ENCODE measurements at regions not wholly inside any gene's neighbourhood (a gene's known extent, or its start where the extent isn't known, plus 50 kb on each side); places are given as distances from the start of the nearest gene placed in this dataset.

DNA sequence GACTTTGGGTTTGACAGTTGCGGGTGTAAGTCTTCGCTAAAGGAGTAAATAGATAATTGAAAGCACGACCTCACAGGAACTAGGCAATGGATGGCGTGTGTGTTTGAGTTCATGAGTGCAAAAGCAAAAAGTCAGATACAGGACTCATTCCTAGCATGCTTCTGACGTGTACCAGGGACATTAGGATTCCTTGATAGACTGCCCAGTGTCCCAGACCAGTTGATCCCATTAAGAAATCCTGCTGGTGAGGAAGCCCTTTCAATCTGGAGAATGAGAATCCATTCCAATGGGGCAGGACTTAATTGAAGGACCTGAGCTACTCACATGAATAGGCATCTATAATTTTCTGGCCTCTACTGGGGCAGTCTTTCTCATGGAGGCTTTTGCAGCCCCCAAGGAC is 235.4 kb downstream of the RAD51AP2 start:
- Histone ChIP-seq H3K36me3 (ENCODE audit: control insufficient read depth in 2 of 2, extremely low read depth in 1 of 2, insufficient read depth in 2 of 2, low read length in 2 of 2) (no peaks in the 10 kb centered on the region), H3K9ac (ENCODE audit: control insufficient read depth, extremely low read depth, insufficient read depth, low read length) (no peak overlapping the region), H3K9me3 (ENCODE audit: control insufficient read depth, low read depth, low read length) (no peaks in the 10 kb centered on the region), H3K4me3 (ENCODE audit: control insufficient read depth in 2 of 3, extremely low read depth in 1 of 3, insufficient read depth in 2 of 3, low read depth in 1 of 3, low read length in 3 of 3) (no peak overlapping the region), H2AFZ (ENCODE audit: control insufficient read depth, low read length) (no peak overlapping the region), H3K79me2 (ENCODE audit: control insufficient read depth, insufficient read depth, low read length) (no peaks in the 10 kb centered on the region), H3K4me1 (ENCODE audit: control insufficient read depth, extremely low read depth, insufficient read depth, low read length) (peaks cover 4% of the 10 kb centered on the region), H3K27ac (ENCODE audit: control insufficient read depth, insufficient read depth, low read length) (no peak overlapping the region), H3K4me2 (ENCODE audit: control insufficient read depth, extremely low read depth, insufficient read depth, low read depth, low read length) (no peak overlapping the region), H3K27me3 (ENCODE audit: control insufficient read depth, extremely low read depth, insufficient read depth, low read length) (no peaks in the 10 kb centered on the region), H3K9me1 (ENCODE audit: control insufficient read depth, extremely low read depth, insufficient read depth, low read length) (no peaks in the 10 kb centered on the region), H4K20me1 (ENCODE audit: control insufficient read depth, extremely low read depth, insufficient read depth, low read length) (no peaks in the 10 kb centered on the region)
- no peak for TF ChIP-seq EZH2 (IDR thresholded peaks at IDR 0.05; ENCODE audit: low read length)
- TF ChIP-seq, protein P1, sequence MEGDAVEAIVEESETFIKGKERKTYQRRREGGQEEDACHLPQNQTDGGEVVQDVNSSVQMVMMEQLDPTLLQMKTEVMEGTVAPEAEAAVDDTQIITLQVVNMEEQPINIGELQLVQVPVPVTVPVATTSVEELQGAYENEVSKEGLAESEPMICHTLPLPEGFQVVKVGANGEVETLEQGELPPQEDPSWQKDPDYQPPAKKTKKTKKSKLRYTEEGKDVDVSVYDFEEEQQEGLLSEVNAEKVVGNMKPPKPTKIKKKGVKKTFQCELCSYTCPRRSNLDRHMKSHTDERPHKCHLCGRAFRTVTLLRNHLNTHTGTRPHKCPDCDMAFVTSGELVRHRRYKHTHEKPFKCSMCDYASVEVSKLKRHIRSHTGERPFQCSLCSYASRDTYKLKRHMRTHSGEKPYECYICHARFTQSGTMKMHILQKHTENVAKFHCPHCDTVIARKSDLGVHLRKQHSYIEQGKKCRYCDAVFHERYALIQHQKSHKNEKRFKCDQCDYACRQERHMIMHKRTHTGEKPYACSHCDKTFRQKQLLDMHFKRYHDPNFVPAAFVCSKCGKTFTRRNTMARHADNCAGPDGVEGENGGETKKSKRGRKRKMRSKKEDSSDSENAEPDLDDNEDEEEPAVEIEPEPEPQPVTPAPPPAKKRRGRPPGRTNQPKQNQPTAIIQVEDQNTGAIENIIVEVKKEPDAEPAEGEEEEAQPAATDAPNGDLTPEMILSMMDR (optimal IDR thresholded peaks at IDR 0.05 in 1 of 3, IDR thresholded peaks at IDR 0.05 in 1 of 3, conservative IDR thresholded peaks at IDR 0.05 in 1 of 3; ENCODE audit: extremely low read depth in 1 of 3, insufficient read depth in 2 of 3, low read length in 3 of 3), result no peak
- dilution Hi-C loops (cut with MboI; ENCODE audit: extremely low pct_ligation_motif_present, low sequenced_read_pairs), result no loop called here
- FAIRE-seq (no peak), DNase-seq (ENCODE audit: low read depth, low spot score) (no peak)

GRCh38 chr2:17282245-17282644 is 236.0 kb downstream of the RAD51AP2 start:
- Histone ChIP-seq H3K27me3 (ENCODE audit: control insufficient read depth, extremely low read depth, insufficient read depth, low read length) (no peaks in the 10 kb centered on the region), H3K9ac (ENCODE audit: control insufficient read depth, extremely low read depth, insufficient read depth, low read length) (no peak overlapping the region), H3K4me3 (ENCODE audit: control insufficient read depth in 2 of 3, extremely low read depth in 1 of 3, insufficient read depth in 2 of 3, low read depth in 1 of 3, low read length in 3 of 3) (no peak overlapping the region), H3K79me2 (ENCODE audit: control insufficient read depth, insufficient read depth, low read length) (no peaks in the 10 kb centered on the region), H3K27ac (ENCODE audit: control insufficient read depth, insufficient read depth, low read length) (no peak overlapping the region), H3K4me1 (ENCODE audit: control insufficient read depth, extremely low read depth, insufficient read depth, low read length) (peaks cover 4% of the 10 kb centered on the region), H3K9me1 (ENCODE audit: control insufficient read depth, extremely low read depth, insufficient read depth, low read length) (no peaks in the 10 kb centered on the region), H3K9me3 (ENCODE audit: control insufficient read depth, low read depth, low read length) (no peaks in the 10 kb centered on the region), H3K4me2 (ENCODE audit: control insufficient read depth, extremely low read depth, insufficient read depth, low read depth, low read length) (no peak overlapping the region), H2AFZ (ENCODE audit: control insufficient read depth, low read length) (no peak overlapping the region), H4K20me1 (ENCODE audit: control insufficient read depth, extremely low read depth, insufficient read depth, low read length) (no peaks in the 10 kb centered on the region), H3K36me3 (ENCODE audit: control insufficient read depth in 2 of 2, extremely low read depth in 1 of 2, insufficient read depth in 2 of 2, low read length in 2 of 2) (no peaks in the 10 kb centered on the region)
- FAIRE-seq, result no peak
- TF ChIP-seq, protein P1 (optimal IDR thresholded peaks at IDR 0.05 in 1 of 3, IDR thresholded peaks at IDR 0.05 in 1 of 3, conservative IDR thresholded peaks at IDR 0.05 in 1 of 3; ENCODE audit: extremely low read depth in 1 of 3, insufficient read depth in 2 of 3, low read length in 3 of 3), result no peak
- TF ChIP-seq EZH2 (IDR thresholded peaks at IDR 0.05; ENCODE audit: low read length), result no peak
- no peak for DNase-seq (ENCODE audit: low read depth, low spot score)
- dilution Hi-C loops (cut with MboI; ENCODE audit: extremely low pct_ligation_motif_present, low sequenced_read_pairs), result no loop called here
